ENCODE measurements at regions not wholly inside any gene's neighbourhood (a gene's known extent, or its start where the extent isn't known, plus 50 kb on each side); places are given as distances from the start of the nearest gene placed in this dataset.

DNA sequence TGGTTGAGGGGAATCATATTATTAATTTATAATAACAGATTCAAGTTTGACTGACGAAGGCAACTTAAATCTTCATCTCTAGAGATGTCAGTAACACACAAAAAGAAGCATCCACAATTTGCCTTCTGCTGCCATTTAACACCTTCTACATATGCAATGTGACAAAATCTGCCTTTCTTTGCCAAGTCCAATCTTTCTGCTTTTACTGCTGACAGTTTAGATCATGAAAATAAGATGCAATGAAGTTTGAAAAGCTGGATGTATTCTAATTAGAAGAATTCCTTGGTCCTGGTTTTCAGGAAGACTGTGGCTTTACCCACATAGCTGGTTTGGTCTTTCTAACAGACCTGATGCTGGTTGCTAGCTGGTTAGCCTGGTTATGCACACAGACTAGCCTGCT, 178.9 kb downstream of the ACER2 start:
- Histone ChIP-seq H2AFZ (ENCODE audit: low read depth, low read length) (no peak overlapping the region), H3K36me3 (replicated peaks; ENCODE audit: low read depth, low read length) (no peaks in the 10 kb centered on the region), H3K4me1 (ENCODE audit: low read length) (no peaks in the 10 kb centered on the region), H3K27ac (ENCODE audit: low read length) (no peak overlapping the region), H3K9me3 (ENCODE audit: insufficient read depth, low read length) (no peaks in the 10 kb centered on the region), H3K27me3 (ENCODE audit: low read depth, low read length) (peaks cover 8% of the 10 kb centered on the region; the same call in 1 of the 2 replicates), H3K4me3 (ENCODE audit: low read length) (no peak overlapping the region), H3K79me2 (ENCODE audit: low read length) (no peaks in the 10 kb centered on the region), H3K9ac (ENCODE audit: low read length) (no peak overlapping the region), H4K20me1 (ENCODE audit: insufficient read depth, low read length) (no peaks in the 10 kb centered on the region), H3K4me2 (ENCODE audit: low read length) (no peak overlapping the region)
- TF ChIP-seq EZH2phosphoT487 (IDR thresholded peaks at IDR 0.05; ENCODE audit: low read depth): no peak
- TF ChIP-seq, protein P1, sequence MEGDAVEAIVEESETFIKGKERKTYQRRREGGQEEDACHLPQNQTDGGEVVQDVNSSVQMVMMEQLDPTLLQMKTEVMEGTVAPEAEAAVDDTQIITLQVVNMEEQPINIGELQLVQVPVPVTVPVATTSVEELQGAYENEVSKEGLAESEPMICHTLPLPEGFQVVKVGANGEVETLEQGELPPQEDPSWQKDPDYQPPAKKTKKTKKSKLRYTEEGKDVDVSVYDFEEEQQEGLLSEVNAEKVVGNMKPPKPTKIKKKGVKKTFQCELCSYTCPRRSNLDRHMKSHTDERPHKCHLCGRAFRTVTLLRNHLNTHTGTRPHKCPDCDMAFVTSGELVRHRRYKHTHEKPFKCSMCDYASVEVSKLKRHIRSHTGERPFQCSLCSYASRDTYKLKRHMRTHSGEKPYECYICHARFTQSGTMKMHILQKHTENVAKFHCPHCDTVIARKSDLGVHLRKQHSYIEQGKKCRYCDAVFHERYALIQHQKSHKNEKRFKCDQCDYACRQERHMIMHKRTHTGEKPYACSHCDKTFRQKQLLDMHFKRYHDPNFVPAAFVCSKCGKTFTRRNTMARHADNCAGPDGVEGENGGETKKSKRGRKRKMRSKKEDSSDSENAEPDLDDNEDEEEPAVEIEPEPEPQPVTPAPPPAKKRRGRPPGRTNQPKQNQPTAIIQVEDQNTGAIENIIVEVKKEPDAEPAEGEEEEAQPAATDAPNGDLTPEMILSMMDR (IDR thresholded peaks at IDR 0.05; ENCODE audit: low read depth, low read length): no peak

DNA sequence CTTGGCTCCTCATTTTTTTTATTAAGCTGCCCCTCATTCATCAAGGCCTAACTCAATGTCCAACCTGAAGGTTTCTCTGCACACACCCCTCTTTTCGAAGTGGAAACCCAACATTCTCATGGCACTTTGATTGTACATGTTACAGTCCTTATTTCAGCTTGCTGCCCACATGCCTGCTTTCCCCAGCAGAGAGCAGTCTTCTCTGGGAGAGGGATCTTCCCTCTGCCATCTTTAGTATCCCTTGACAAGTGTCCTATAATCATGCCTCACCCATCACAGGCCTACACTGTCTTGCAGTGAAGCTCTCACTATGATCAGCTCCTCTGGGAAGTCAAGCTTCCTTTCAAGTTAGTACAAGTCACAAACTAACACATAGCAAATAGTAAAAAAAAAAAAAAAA, 175.1 kb downstream of the ACER2 start:
- no peak overlapping the region for H3K4me2 ChIP-seq (ENCODE audit: low read length)
- H3K4me3 ChIP-seq (ENCODE audit: low read length): no peak overlapping the region
- TF ChIP-seq, protein P1 (IDR thresholded peaks at IDR 0.05; ENCODE audit: low read depth, low read length): no peak
- no peak for TF ChIP-seq EZH2phosphoT487 (IDR thresholded peaks at IDR 0.05; ENCODE audit: low read depth)
- no peaks in the 10 kb centered on the region for H3K9me3 ChIP-seq (ENCODE audit: insufficient read depth, low read length)
- H4K20me1 ChIP-seq (ENCODE audit: insufficient read depth, low read length): no peaks in the 10 kb centered on the region
- peaks cover 31% of the 10 kb centered on the region for H3K27me3 ChIP-seq (ENCODE audit: low read depth, low read length)
- no peaks in the 10 kb centered on the region for H3K36me3 ChIP-seq (replicated peaks; ENCODE audit: low read depth, low read length)
- no peak overlapping the region for H3K27ac ChIP-seq (ENCODE audit: low read length)
- H3K79me2 ChIP-seq (ENCODE audit: low read length): no peaks in the 10 kb centered on the region
- no peaks in the 10 kb centered on the region for H3K4me1 ChIP-seq (ENCODE audit: low read length)
- no peak overlapping the region for H2AFZ ChIP-seq (ENCODE audit: low read depth, low read length)
- H3K9ac ChIP-seq (ENCODE audit: low read length): no peak overlapping the region

DNA sequence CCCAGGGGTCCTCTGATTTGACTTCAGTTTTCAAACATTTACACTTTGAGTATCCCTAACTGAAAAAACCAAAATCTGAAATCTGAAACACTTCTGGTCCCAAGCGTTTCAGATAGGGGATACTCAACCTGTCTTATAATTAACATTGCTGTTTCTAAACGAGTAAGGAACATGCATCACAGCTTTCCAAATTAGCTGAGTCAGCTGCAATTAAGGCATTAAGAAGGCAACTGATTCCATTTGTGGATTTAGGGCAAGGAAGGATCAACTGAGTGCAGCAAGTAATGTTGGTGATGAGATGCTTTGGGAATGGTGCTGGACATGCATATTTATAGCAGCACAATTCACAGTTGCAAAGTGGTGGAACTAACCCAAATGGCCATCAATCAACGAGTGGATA, 168.6 kb downstream of the ACER2 start:
- H3K27me3 ChIP-seq (ENCODE audit: low read depth, low read length): peaks cover 42% of the 10 kb centered on the region
- no peaks in the 10 kb centered on the region for H3K4me1 ChIP-seq (ENCODE audit: low read length)
- TF ChIP-seq EZH2phosphoT487 (IDR thresholded peaks at IDR 0.05; ENCODE audit: low read depth): no peak
- TF ChIP-seq, protein P1 (IDR thresholded peaks at IDR 0.05; ENCODE audit: low read depth, low read length): no peak
- H3K36me3 ChIP-seq (replicated peaks; ENCODE audit: low read depth, low read length): no peaks in the 10 kb centered on the region
- no peaks in the 10 kb centered on the region for H3K9me3 ChIP-seq (ENCODE audit: insufficient read depth, low read length)
- H3K9ac ChIP-seq (ENCODE audit: low read length): no peak overlapping the region
- no peak overlapping the region for H3K4me3 ChIP-seq (ENCODE audit: low read length)
- H3K4me2 ChIP-seq (ENCODE audit: low read length): no peak overlapping the region
- H3K27ac ChIP-seq (ENCODE audit: low read length): no peak overlapping the region
- H3K79me2 ChIP-seq (ENCODE audit: low read length): no peaks in the 10 kb centered on the region
- H4K20me1 ChIP-seq (ENCODE audit: insufficient read depth, low read length): no peaks in the 10 kb centered on the region
- no peak overlapping the region for H2AFZ ChIP-seq (ENCODE audit: low read depth, low read length)

DNA sequence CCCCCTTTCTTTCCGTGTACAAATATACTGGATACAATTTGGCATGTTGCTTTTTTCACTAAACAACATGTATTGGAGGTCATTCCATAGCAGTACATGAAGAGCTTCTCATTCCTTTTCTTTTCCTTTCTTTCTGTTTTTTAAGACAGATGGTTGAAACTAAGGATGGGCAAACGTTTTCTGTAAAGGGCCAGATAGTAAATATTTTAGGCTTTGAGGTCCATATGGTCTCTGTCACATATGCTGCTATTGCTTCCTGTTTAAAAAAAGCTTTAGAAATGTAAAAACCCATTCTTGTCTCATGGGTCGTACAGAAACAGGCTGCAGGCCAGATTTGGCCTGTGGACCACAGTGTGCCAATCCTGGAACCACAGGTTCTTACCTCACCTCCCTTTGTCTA, 160.1 kb downstream of the ACER2 start:
- Histone ChIP-seq H3K9me3 (ENCODE audit: insufficient read depth, low read length) (no peaks in the 10 kb centered on the region), H3K4me1 (ENCODE audit: low read length) (no peaks in the 10 kb centered on the region), H3K4me3 (ENCODE audit: low read length) (no peak overlapping the region), H2AFZ (ENCODE audit: low read depth, low read length) (no peak overlapping the region), H3K79me2 (ENCODE audit: low read length) (no peaks in the 10 kb centered on the region), H3K9ac (ENCODE audit: low read length) (no peak overlapping the region), H3K27ac (ENCODE audit: low read length) (no peak overlapping the region), H3K4me2 (ENCODE audit: low read length) (no peak overlapping the region), H3K36me3 (replicated peaks; ENCODE audit: low read depth, low read length) (no peaks in the 10 kb centered on the region), H4K20me1 (ENCODE audit: insufficient read depth, low read length) (no peaks in the 10 kb centered on the region), H3K27me3 (ENCODE audit: low read depth, low read length) (peaks cover 3% of the 10 kb centered on the region; the same call in 1 of the 2 replicates)
- TF ChIP-seq, protein P1 (IDR thresholded peaks at IDR 0.05; ENCODE audit: low read depth, low read length): no peak
- TF ChIP-seq EZH2phosphoT487 (IDR thresholded peaks at IDR 0.05; ENCODE audit: low read depth): no peak

Data from OCI-LY3 (cell line).